ENCODE measurements at regions not wholly inside any gene's neighbourhood (a gene's known extent, or its start where the extent isn't known, plus 50 kb on each side); places are given as distances from the start of the nearest gene placed in this dataset.

DNA sequence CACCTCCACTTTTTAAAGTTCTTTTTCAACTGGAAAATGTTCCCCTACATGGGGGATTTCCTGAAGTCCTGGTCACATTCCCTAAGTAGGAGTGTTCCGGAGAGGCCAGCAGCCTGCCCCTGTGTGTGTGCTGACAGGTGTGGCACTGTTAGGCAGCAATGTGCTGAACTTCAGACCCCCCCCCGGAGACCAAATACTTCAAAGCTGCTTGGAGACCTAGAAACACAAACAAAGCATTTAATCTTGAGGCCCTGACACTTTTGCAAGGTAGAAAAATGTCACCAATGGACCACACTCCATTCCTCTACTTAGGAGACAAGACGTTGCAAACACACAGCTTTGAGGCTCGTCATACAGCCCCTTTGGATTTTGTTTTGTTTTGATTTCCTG is 259.6 kb upstream of the CTNNB1 start:
- TF ChIP-seq, protein P1, sequence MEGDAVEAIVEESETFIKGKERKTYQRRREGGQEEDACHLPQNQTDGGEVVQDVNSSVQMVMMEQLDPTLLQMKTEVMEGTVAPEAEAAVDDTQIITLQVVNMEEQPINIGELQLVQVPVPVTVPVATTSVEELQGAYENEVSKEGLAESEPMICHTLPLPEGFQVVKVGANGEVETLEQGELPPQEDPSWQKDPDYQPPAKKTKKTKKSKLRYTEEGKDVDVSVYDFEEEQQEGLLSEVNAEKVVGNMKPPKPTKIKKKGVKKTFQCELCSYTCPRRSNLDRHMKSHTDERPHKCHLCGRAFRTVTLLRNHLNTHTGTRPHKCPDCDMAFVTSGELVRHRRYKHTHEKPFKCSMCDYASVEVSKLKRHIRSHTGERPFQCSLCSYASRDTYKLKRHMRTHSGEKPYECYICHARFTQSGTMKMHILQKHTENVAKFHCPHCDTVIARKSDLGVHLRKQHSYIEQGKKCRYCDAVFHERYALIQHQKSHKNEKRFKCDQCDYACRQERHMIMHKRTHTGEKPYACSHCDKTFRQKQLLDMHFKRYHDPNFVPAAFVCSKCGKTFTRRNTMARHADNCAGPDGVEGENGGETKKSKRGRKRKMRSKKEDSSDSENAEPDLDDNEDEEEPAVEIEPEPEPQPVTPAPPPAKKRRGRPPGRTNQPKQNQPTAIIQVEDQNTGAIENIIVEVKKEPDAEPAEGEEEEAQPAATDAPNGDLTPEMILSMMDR (IDR thresholded peaks at IDR 0.05 in 4 of 5, conservative IDR thresholded peaks at IDR 0.05 in 1 of 5), result no peak
- TF ChIP-seq POLR2A (IDR thresholded peaks at IDR 0.05), result no peak
